HG03442 (cell line): ENCODE measurements at regions not wholly inside any gene's neighbourhood (a gene's known extent, or its start where the extent isn't known, plus 50 kb on each side); places are given as distances from the start of the nearest gene placed in this dataset.
A peak's percentile ranks its signal among the peaks of the same experiment; 100 is the strongest.
"Not testable (repeated sequence)": the region's sequence is repeated elsewhere in the genome, so short reads cannot be mapped to it uniquely, and the experiment has no call there.

ENCODE experiments used
- ATAC-seq: cut with Tn5 transposase; IDR thresholded peaks from one replicate; pipeline ENCODE4 v1.9.1; 2021; ENCODE audit warnings: mild to moderate bottlenecking, moderate library complexity; ENCODE audit not compliant: unreplicated experiment

- no peak for ATAC-seq
Measured at GRCh38 chr1:227417756-227418480, 99.6 kb upstream of the CDC42BPA start.

GRCh38 chr1:227416156-227416830 is 98.0 kb upstream of the CDC42BPA start:
- ATAC-seq = no peak

- no peak for ATAC-seq
Measured at GRCh38 chr1:227415115-227415790, 97.0 kb upstream of the CDC42BPA start.

GRCh38 chr1:227411066-227411465 is 92.8 kb upstream of the CDC42BPA start:
- ATAC-seq = no peak

- not testable (repeated sequence) for ATAC-seq
Measured at GRCh38 chr1:227406332-227406731, 88.0 kb upstream of the CDC42BPA start.

DNA sequence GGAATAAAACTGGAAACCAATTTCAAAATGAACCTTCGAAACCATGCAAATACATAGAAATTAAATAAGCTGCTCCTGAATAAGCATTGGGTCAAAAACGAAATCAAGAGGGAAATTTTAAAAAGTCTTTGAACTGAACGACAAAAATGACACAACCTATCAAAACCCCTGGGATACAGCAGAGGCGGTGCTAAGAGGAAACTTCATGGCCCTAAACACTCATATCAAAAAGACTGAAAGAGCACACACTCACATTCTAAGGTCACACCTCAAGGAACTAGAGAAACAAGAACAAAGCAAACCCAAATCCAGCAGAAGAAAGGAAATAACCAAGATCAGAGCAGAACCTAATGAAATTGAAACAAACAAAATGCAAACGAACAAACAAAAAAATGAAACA is 85.2 kb upstream of the CDC42BPA start:
- peak; percentile 50 for ATAC-seq

- no peak for ATAC-seq
Measured at GRCh38 chr1:227401562-227402342, 83.5 kb upstream of the CDC42BPA start.

DNA sequence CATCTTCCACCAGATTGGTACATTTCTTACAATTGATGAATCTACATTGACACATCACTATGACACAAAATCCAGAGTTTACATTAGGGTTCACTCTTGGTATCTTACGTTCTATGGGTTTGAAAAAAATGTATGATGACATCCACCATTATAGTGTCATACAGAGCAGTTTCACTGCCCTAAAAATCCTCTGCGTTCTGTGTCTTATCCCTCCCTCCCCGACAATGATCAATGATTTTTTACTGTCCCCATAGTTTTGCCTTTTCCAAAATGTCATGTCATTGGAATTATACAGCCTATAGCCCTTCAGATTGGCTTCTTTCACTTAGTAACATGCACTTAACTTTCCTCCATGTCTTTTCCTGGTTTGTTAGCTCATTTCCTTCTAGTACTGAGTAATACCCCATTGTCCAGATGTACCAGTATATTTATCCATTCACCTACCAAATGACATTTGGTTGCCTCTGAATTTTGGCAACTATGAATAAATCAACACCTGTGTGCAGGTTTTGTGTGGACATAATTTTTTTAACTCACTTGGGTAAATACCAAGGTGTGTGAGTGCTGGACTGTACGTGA is 80.9 kb upstream of the CDC42BPA start:
- ATAC-seq = no peak

DNA sequence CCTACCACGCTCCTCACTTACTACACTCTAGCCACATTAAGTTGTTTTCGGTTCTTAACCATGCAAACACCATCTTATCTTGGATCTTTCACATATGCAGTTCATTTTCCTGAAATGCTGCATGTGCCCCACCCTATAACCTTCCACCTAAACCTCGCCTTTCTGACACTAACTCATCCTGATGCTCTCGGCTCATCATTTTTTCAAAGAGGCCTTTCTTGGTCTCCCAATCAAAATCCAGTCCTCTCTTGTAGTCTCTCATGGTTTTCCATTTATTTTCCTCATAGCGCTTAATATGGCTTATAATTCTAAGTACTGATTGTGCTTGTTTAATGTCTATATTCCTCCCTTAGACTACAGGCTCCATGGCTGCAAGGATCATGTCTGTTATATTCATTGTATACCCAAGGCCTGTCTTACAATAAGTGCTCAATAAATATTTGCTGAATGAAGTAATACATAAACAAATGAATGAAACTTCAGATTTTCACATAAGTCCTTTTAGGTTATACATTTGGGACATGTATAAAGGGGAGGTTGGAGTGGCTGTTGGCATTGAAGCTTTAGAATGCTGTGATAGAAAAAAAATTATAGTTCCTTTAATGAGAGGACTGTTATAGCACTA is 79.2 kb upstream of the CDC42BPA start:
- ATAC-seq = no peak

DNA sequence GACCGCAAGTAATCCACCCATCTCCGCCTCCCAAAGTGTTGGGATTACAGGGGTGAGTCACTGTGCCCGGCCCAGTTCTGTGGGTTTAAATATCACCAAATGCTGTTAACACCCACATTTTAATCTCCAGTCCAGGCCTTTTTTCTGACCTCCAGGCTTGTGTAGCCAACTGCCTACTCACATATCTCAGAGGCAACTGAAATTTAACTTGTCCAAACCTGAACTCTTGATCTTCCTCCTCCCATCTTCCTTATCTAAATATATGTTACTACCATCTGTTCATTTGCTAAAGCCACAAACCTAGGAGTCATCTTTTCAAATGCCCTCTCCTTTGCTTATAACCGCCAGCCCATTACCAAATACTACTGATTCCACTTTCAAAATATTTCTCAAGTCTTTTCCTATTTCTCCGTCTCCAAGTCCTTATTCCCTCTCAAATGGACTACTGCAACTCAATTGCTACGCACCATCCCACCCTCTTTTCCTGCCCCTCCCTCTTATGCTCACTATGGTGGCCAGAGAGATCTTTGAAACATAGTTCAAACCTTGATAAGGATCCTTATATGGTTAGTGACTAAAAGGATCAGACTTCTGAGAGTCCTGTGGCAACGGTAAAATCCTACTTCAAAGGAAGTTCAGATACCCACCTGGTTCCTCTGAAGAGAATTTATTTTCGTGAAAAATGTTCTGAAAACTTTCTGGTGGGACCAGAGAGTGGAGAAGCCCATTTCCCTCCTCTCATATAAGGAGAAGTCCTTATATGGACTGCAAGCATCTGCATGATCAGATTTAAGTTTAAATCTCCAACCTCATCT is 78.5 kb upstream of the CDC42BPA start:
- ATAC-seq = no peak

DNA sequence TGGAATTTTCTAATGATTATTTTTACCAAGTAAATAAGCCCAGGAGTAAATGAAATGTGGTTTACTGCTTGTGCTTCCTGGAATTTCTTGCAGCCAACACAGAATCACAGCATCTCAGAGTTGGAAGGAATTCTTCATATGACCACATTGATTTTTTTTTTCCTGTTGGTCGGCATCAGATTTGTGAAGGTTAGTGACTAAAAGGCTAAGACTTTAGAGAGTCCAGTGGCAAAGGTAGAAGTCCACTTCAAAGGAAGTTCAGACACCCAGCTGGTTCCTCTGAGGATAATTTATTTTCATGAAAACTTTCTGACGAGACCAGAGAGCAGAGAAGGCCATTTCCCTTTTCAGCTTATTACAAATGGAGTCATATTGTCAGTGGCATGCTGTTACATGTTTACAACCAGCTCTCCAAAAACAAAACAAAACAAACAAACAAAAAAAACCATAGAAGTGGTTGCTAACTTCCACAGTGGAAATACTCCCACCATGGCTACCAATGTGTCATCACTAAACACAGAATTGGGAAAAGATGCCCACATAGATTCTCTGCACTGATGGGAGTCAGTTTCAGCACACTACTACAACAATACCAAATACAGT is 77.2 kb upstream of the CDC42BPA start:
- ATAC-seq = no peak

DNA sequence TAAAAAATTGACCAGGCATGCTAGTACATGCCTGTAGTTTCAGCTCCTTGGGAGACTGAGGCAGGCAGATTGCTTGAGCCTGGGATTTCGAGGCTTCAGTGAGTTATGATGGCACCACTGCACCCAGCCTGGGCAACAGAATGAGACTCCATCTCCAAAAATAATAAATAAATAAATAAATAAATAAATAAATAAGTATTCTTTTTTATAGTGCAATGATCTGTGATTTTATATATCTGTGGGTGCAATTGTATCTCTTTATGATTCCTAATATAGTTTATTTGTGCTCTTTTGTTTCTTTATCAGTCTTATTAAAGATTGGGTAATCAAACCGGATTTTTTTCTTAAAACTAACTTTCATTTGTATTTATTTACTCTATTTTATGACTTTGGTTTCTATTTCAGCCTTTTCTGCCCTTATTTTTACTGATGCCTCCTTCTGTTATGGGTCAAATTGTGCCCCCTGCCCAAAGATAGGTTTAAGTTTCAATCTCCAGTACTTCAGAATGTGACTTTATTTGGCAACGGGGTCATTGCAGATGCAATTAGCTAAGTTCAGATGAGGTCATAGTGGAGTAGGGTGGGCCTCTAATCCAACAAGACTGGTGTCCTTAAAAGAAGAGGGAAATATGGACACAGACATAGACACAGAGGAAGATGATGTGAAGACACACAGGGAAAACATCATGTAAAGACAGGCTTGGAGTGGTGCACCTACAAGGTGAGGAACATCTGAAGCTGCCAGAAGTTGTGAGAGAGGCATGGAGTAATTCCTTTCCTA is 74.9 kb upstream of the CDC42BPA start:
- ATAC-seq = no peak

DNA sequence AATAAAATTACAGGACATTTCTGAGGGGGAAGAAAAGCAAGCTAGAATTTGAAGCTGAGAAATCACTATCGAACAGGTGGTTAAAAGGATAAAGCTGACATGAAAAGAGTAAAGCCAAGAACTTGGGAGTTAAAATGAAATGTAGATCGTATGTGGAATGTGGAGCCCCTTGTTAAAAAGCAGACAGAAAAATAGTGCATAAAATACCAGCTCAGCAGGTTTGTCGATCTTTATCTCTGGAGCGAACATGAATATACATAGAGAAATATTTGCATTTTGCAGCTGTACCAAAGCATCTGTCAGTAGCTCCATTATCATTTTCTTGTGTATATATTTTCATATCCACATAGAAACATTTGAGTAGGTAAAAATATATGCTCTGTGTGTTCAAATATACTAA is 73.6 kb upstream of the CDC42BPA start:
- ATAC-seq = no peak

DNA sequence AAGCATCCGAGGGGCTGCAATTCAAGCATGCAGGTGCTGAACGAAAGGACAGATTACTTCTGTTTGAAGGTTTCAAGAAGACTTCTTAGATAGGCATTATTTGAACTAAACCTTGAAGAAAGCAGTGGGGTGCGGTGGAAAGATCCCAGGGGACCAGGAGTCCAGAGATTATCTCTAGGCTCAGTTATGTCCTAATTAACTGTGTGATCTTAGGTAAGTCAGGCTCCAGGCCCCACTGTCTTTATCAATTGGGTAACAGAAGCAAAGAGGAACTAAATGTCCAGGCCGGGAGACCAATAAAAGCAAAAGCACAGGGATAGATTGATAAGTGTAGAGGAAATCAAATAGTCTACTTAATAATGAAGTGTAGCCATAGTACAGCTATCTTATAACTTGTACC is 72.9 kb upstream of the CDC42BPA start:
- no peak for ATAC-seq

GRCh38 chr1:227390525-227390924 is 72.2 kb upstream of the CDC42BPA start:
- no peak for ATAC-seq

- no peak for ATAC-seq
Measured at GRCh38 chr1:227388214-227389168, 70.2 kb upstream of the CDC42BPA start.

- ATAC-seq = no peak
Measured at GRCh38 chr1:227379555-227379892, 61.2 kb upstream of the CDC42BPA start.
